GM12878 (cell line): ENCODE measurements at regions not wholly inside any gene's neighbourhood (a gene's known extent, or its start where the extent isn't known, plus 50 kb on each side); places are given as distances from the start of the nearest gene placed in this dataset.

Experiments used
- ATAC-seq: fragments of 200-7000 bp; cut with Tn5 transposase; 3 replicates; pipeline ENCODE4 v1.9.1; 2020; ENCODE audit warnings: mild to moderate bottlenecking, moderate library complexity
- BruUV-seq: library from RNA; stranded (reverse); fragments of 400-500 nt; replicated peaks from 2 replicates; lab custom pipeline; 2021; lab: Mats Ljungman, UMichigan
- CTCF ChIA-PET: fragments of 300-600 bp; sonication (Branson Sonifier 250); formaldehyde crosslinking; extraction: SDS; loops from one replicate; lab custom pipeline; 2021; ENCODE audit warnings: inconsistent platforms; lab: Yijun Ruan, JAX
- POLR2A ChIA-PET: fragments of 350-600 bp; formaldehyde crosslinking; extraction: SDS; loops from one replicate; lab custom pipeline; 2021; ENCODE audit warnings: inconsistent platforms; lab: Charles Lee
- RAD21 ChIA-PET: fragments of 300-600 bp; sonication (Branson Sonifier 250); formaldehyde crosslinking; loops from one replicate; lab custom pipeline; 2023; ENCODE audit warnings: antibody characterized with exemption; ENCODE audit not compliant: unreplicated experiment; lab: Charles Lee
- SMC1A ChIA-PET: fragments of 300-600 bp; sonication (Branson Sonifier 250); formaldehyde crosslinking; loops from one replicate; lab custom pipeline; 2023; ENCODE audit not compliant: unreplicated experiment, uncharacterized antibody; lab: Charles Lee
- DNase-seq: peaks from one replicate; pipeline ENCODE4 v3.0.0-alpha.2; 2011; ENCODE audit warnings: low read depth, low spot score
- FAIRE-seq: peaks from 3 replicates; lab custom pipeline; 2011; peaks lifted over from hg19 to GRCh38; lab: Jason Lieb, UNC
- H2AFZ ChIP-seq: 2 replicates; pipeline ENCODE4 v1.6.0; 2011; ENCODE audit warnings: low read depth, low read length, control low read depth; ENCODE audit not compliant: control insufficient read depth
- H3K27ac ChIP-seq: 2 replicates; pipeline ENCODE4 v1.5.1; 2011; ENCODE audit warnings: control low read depth; ENCODE audit not compliant: control insufficient read depth, insufficient read depth
- H3K27me3 ChIP-seq, 2 experiments: replicated peaks in 1 of 2; 2 replicates each; pipeline versions ENCODE4 v1.6.0 to v1.6.1; 2011; ENCODE audit warnings: low read length in 1 of 2; ENCODE audit not compliant: control insufficient read depth in 2 of 2, insufficient read depth in 2 of 2
- H3K36me3 ChIP-seq, 2 experiments: 2 replicates each; pipeline ENCODE4 v1.5.1; 2011; ENCODE audit warnings: low read length in 1 of 2; ENCODE audit not compliant: control insufficient read depth in 2 of 2, insufficient read depth in 2 of 2
- H3K4me1 ChIP-seq: 2 replicates; pipeline ENCODE4 v1.6.1; 2011; ENCODE audit warnings: mild to moderate bottlenecking, low read length, moderate library complexity, mixed read lengths; ENCODE audit not compliant: control insufficient read depth, insufficient read depth
- H3K4me2 ChIP-seq: 2 replicates; pipeline ENCODE4 v1.6.0; 2011; ENCODE audit warnings: control low read depth; ENCODE audit not compliant: control insufficient read depth, insufficient read depth
- H3K4me3 ChIP-seq: fragments of 200-600 bp; sonication (generic); 2 replicates; pipeline ENCODE4 v1.5.1; 2016
- H3K79me2 ChIP-seq: 2 replicates; pipeline ENCODE4 v1.6.0; 2011; ENCODE audit warnings: low read length; ENCODE audit not compliant: control insufficient read depth, insufficient read depth
- H3K9ac ChIP-seq: 2 replicates; pipeline ENCODE4 v1.8.0; 2011; ENCODE audit warnings: low read length, control low read depth, mixed read lengths; ENCODE audit not compliant: control insufficient read depth, insufficient read depth
- H3K9me3 ChIP-seq: replicated peaks from 3 replicates; pipeline ENCODE4 v1.5.1; 2011; ENCODE audit warnings: mild to moderate bottlenecking, low read length; ENCODE audit not compliant: control insufficient read depth, insufficient read depth
- H4K20me1 ChIP-seq: 2 replicates; pipeline ENCODE4 v1.6.0; 2011; ENCODE audit not compliant: control insufficient read depth, insufficient read depth
- BCLAF1 ChIP-seq: fragments of 450-650 bp; IDR thresholded peaks from 2 replicates; pipeline ENCODE4 v1.6.1; 2017; ENCODE audit warnings: antibody characterized with exemption, mild to moderate bottlenecking, moderate library complexity
- NRF1 ChIP-seq: conservative IDR thresholded peaks from 2 replicates; pipeline ENCODE4 v1.6.1; 2011; ENCODE audit warnings: mild to moderate bottlenecking, low read depth, low read length, improper control_type of control experiment
- RELB ChIP-seq: fragments of 450-650 bp; IDR thresholded peaks from 2 replicates; pipeline ENCODE4 v1.6.1; 2017; ENCODE audit warnings: low read depth, mild to moderate bottlenecking, moderate library complexity
- SRF ChIP-seq, 2 experiments: IDR thresholded peaks; 2 replicates each; pipeline ENCODE4 v1.6.1; 2011; ENCODE audit warnings: low read depth in 2 of 2, low read length in 2 of 2, mild to moderate bottlenecking in 1 of 2, moderate library complexity in 1 of 2
- USF1 ChIP-seq: IDR thresholded peaks from 2 replicates; pipeline ENCODE4 v1.6.1; 2011; ENCODE audit warnings: borderline replicate concordance, low read depth, mild to moderate bottlenecking, moderate library complexity, mixed read lengths, low read length; ENCODE audit not compliant: insufficient read depth; ENCODE audit errors: extremely low read length
- WGBS: methylation state at CpG from one replicate; pipeline ENCODE4 v1.1.6; 2016; ENCODE audit warnings: low lambda C conversion rate; ENCODE audit not compliant: insufficient replicate concordance, insufficient coverage; ENCODE audit errors: missing lambda C conversion rate; 5-methylcytosine and 5-hydroxymethylcytosine counted together
- in situ Hi-C: fragments of 300-500 bp; cut with MboI; formaldehyde crosslinking; loops from 9 replicates; pipeline ENCODE4 v1.14.3; 2018; ENCODE audit warnings: mixed read lengths
- intact Hi-C: fragments of 100-400 bp; cut with micrococcal nuclease; formaldehyde crosslinking; loops from one replicate; pipeline ENCODE4 v1.14.2; 2022; ENCODE audit not compliant: unreplicated experiment

- TF ChIP-seq USF1, result no peak
Observed at GRCh38 chr22:27406389-27406861, 395.1 kb downstream of the MN1 start (continued).

GRCh38 chr22:27407369-27407985, 394.1 kb downstream of the MN1 start:
- ChIA-PET RAD21 (no interaction called here), SMC1A (no interaction called here), POLR2A (no interaction called here), CTCF (no interaction called here)
- in situ Hi-C loops (loop anchor here (10.0 kb wide), 1 partner anchor 597 kb away; no protein-coding TSS in a partner anchor), intact Hi-C loops (loop anchor here (5.0 kb wide), 2 partner anchors 395 to 605 kb away; partner anchors contain the start of gene MN1)
- Histone ChIP-seq H3K9ac (no peak overlapping the region), H2AFZ (no peak overlapping the region), H3K4me3 (no peak overlapping the region), H3K4me2 (no peak overlapping the region), H3K27ac (no peak overlapping the region), H3K4me1 (no peaks in the 10 kb centered on the region), H3K36me3 (no peaks in the 10 kb centered on the region), H3K9me3 (no peaks in the 10 kb centered on the region; the same call in 2 of the 3 replicates), H4K20me1 (no peaks in the 10 kb centered on the region), H3K79me2 (no peaks in the 10 kb centered on the region), H3K27me3 (no peaks in the 10 kb centered on the region)
- no peak for TF ChIP-seq BCLAF1
- no peak for TF ChIP-seq NRF1
- TF ChIP-seq SRF (IDR thresholded peaks at IDR 0.05; ENCODE audit: low read depth in 2 of 2, low read length in 2 of 2), result no peak
- no peak for TF ChIP-seq RELB
- DNase-seq, result no peak
- 34% methylated on average over 14 of the region's 14 CpGs for WGBS
- no TSS peak for BruUV-seq
- FAIRE-seq, result no peak
- ATAC-seq, result no peak
